ENCODE measurements at regions not wholly inside any gene's neighbourhood (a gene's known extent, or its start where the extent isn't known, plus 50 kb on each side); places are given as distances from the start of the nearest gene placed in this dataset.
"Not testable (repeated sequence)": the region's sequence is repeated elsewhere in the genome, so short reads cannot be mapped to it uniquely, and the experiment has no call there.

- DNase-seq, result no peak
- no peak for ATAC-seq
- intact Hi-C loops (cut with DNase I, micrococcal nuclease), result no loop called here
- Histone ChIP-seq H3K4me1 (ENCODE audit: low read depth) (no peaks in the 10 kb centered on the region), H3K36me3 (ENCODE audit: low read depth) (no peaks in the 10 kb centered on the region), H3K4me3 (no peak overlapping the region), H3K9me3 (peaks cover 8% of the 10 kb centered on the region)
- TF ChIP-seq, protein P1, sequence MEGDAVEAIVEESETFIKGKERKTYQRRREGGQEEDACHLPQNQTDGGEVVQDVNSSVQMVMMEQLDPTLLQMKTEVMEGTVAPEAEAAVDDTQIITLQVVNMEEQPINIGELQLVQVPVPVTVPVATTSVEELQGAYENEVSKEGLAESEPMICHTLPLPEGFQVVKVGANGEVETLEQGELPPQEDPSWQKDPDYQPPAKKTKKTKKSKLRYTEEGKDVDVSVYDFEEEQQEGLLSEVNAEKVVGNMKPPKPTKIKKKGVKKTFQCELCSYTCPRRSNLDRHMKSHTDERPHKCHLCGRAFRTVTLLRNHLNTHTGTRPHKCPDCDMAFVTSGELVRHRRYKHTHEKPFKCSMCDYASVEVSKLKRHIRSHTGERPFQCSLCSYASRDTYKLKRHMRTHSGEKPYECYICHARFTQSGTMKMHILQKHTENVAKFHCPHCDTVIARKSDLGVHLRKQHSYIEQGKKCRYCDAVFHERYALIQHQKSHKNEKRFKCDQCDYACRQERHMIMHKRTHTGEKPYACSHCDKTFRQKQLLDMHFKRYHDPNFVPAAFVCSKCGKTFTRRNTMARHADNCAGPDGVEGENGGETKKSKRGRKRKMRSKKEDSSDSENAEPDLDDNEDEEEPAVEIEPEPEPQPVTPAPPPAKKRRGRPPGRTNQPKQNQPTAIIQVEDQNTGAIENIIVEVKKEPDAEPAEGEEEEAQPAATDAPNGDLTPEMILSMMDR (IDR thresholded peaks at IDR 0.05), result no peak
Measured at GRCh38 chr14:82935691-82936090, 1402.0 kb upstream of the SEL1L start.

DNA sequence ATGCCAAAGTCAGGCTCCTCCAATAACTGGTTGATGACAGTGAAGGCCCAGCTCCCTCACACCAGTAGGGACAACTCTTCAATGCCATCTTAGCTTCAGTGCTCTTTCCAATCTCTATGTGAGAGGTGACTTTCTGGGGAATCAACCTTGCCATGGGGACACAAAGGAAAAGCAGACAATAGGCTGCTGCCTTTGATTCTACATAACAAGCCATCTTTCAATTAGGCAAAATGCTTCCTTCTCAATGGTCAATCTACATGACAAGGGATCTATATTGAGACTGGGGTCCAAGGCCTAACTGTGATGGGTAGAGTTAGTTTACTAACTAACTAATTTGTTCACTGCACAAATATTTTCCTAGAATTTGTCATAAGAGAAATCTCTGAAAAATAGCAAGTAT, 1417.5 kb upstream of the SEL1L start:
- H3K4me3 ChIP-seq, result no peak overlapping the region
- intact Hi-C loops (cut with DNase I, micrococcal nuclease), result no loop called here
- TF ChIP-seq, protein P1 (IDR thresholded peaks at IDR 0.05), result no peak
- ATAC-seq (no peak), DNase-seq (no peak)
- H3K36me3 ChIP-seq (ENCODE audit: low read depth), result no peaks in the 10 kb centered on the region
- no peaks in the 10 kb centered on the region for H3K4me1 ChIP-seq (ENCODE audit: low read depth)
- peaks cover 16% of the 10 kb centered on the region for H3K9me3 ChIP-seq

GRCh38 chr14:82963756-82964155, 1430.1 kb upstream of the SEL1L start:
- Histone ChIP-seq H3K4me3 (no peak overlapping the region), H3K36me3 (ENCODE audit: low read depth) (no peaks in the 10 kb centered on the region), H3K4me1 (ENCODE audit: low read depth) (no peaks in the 10 kb centered on the region), H3K9me3 (peaks cover 6% of the 10 kb centered on the region)
- DNase-seq (no peak), ATAC-seq (no peak)
- TF ChIP-seq, protein P1 (IDR thresholded peaks at IDR 0.05), result no peak
- intact Hi-C loops (cut with DNase I, micrococcal nuclease), result no loop called here

DNA sequence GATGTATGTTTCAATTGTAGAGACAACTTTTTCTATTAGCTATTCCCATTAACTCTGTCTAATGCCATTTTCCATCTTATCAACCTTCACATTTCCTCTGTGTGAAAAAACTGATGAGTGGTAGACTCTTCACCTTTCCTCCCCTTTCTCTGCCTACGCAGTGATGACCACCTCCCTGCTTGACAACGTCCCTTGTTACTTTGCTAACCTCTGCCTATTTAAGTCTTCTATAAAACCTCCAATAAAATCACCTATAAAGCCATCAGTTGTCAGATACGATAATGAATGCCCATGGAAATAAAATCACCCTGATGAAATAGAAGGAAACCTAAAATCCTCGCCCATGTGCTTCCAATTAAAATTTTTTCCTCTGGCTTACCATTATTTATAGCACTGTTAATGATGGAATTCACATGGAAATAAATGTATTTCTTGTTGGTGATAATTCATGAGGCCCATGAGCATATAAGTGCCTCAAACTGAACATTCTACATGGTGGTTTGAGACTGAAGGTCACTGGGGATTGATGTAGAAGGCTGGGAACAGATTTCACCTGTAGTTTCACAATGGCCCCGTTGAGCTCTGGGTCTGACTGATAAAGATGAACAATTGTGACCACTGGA, 1454.0 kb upstream of the SEL1L start:
- no peak for ATAC-seq
- intact Hi-C loops (cut with DNase I, micrococcal nuclease), result no loop called here

GRCh38 chr14:82994547-82994946, 1460.9 kb upstream of the SEL1L start:
- H3K36me3 ChIP-seq (ENCODE audit: low read depth); H3K9me3 ChIP-seq; ATAC-seq; H3K4me3 ChIP-seq; intact Hi-C loops (cut with DNase I, micrococcal nuclease); H3K4me1 ChIP-seq (ENCODE audit: low read depth); DNase-seq: not testable (repeated sequence)

More for the DNA sequence above, 1454.0 kb upstream of the SEL1L start:
- TF ChIP-seq, protein P1 (IDR thresholded peaks at IDR 0.05), result no peak
- H3K4me1 ChIP-seq (ENCODE audit: low read depth), result no peaks in the 10 kb centered on the region
- no peaks in the 10 kb centered on the region for H3K36me3 ChIP-seq (ENCODE audit: low read depth)
- H3K4me3 ChIP-seq, result no peak overlapping the region
- peaks cover 2% of the 10 kb centered on the region for H3K9me3 ChIP-seq
- no peak for DNase-seq

- ATAC-seq (no peak), DNase-seq (no peak)
- TF ChIP-seq, protein P1 (IDR thresholded peaks at IDR 0.05), result no peak
- Histone ChIP-seq H3K36me3 (ENCODE audit: low read depth) (no peaks in the 10 kb centered on the region), H3K9me3 (peaks cover 9% of the 10 kb centered on the region), H3K4me3 (no peak overlapping the region), H3K4me1 (ENCODE audit: low read depth) (no peaks in the 10 kb centered on the region)
- intact Hi-C loops (cut with DNase I, micrococcal nuclease), result no loop called here
Measured at GRCh38 chr14:82999802-83000201, 1466.1 kb upstream of the SEL1L start.

All from mucosa of descending colon (tissue), 3 donors.